NCI-H2227 (cell line): ENCODE measurements at regions not wholly inside any gene's neighbourhood (a gene's known extent, or its start where the extent isn't known, plus 50 kb on each side); places are given as distances from the start of the nearest gene placed in this dataset.

Experiments used
- DNase-seq: peaks from one replicate; lab custom pipeline; 2025; ENCODE audit not compliant: unreplicated experiment; lab: John Stamatoyannopoulos, UW

GRCh38 chr2:204264085-204264553 is 281.2 kb upstream of the PARD3B start:
- peak; percentile 95 for DNase-seq

- DNase-seq: peak; percentile 57
Measured at GRCh38 chr2:204264621-204265140, 280.6 kb upstream of the PARD3B start.

GRCh38 chr2:204265681-204266181 is 279.5 kb upstream of the PARD3B start:
- peak; percentile 77 for DNase-seq

- DNase-seq: no peak
Measured at GRCh38 chr2:204268458-204268857, 276.8 kb upstream of the PARD3B start.

GRCh38 chr2:204268971-204269370 is 276.3 kb upstream of the PARD3B start:
- no peak for DNase-seq

- no peak for DNase-seq
Measured at GRCh38 chr2:204272089-204272488, 273.2 kb upstream of the PARD3B start.

GRCh38 chr2:204272610-204273287 is 272.5 kb upstream of the PARD3B start:
- DNase-seq: no peak

- no peak for DNase-seq
Measured at GRCh38 chr2:204274429-204274828, 270.8 kb upstream of the PARD3B start.

GRCh38 chr2:204274991-204275390 is 270.3 kb upstream of the PARD3B start:
- no peak for DNase-seq

- no peak for DNase-seq
Measured at GRCh38 chr2:204277226-204277625, 268.0 kb upstream of the PARD3B start.

GRCh38 chr2:204278454-204278853 is 266.8 kb upstream of the PARD3B start:
- DNase-seq: no peak

GRCh38 chr2:204279819-204280218 is 265.5 kb upstream of the PARD3B start:
- DNase-seq: no peak

- no peak for DNase-seq
Measured at GRCh38 chr2:204280262-204280668, 265.0 kb upstream of the PARD3B start.

GRCh38 chr2:204282081-204282480 is 263.2 kb upstream of the PARD3B start:
- no peak for DNase-seq

- peak; percentile 78 for DNase-seq
Measured at GRCh38 chr2:204282525-204282924, 262.8 kb upstream of the PARD3B start.

GRCh38 chr2:204289066-204289465 is 256.2 kb upstream of the PARD3B start:
- no peak for DNase-seq

GRCh38 chr2:204292439-204292838 is 252.8 kb upstream of the PARD3B start:
- no peak for DNase-seq

GRCh38 chr2:204293884-204294747 is 251.2 kb upstream of the PARD3B start:
- peak; percentile 75 for DNase-seq

GRCh38 chr2:204298404-204298803 is 246.9 kb upstream of the PARD3B start:
- DNase-seq: no peak

- DNase-seq: no peak
Measured at GRCh38 chr2:204299766-204300165, 245.5 kb upstream of the PARD3B start.

- DNase-seq: no peak
Measured at GRCh38 chr2:204306667-204307066, 238.6 kb upstream of the PARD3B start.

- DNase-seq: no peak
Measured at GRCh38 chr2:204312105-204312504, 233.2 kb upstream of the PARD3B start.
